ENCODE measurements at regions not wholly inside any gene's neighbourhood (a gene's known extent, or its start where the extent isn't known, plus 50 kb on each side); places are given as distances from the start of the nearest gene placed in this dataset.

DNA sequence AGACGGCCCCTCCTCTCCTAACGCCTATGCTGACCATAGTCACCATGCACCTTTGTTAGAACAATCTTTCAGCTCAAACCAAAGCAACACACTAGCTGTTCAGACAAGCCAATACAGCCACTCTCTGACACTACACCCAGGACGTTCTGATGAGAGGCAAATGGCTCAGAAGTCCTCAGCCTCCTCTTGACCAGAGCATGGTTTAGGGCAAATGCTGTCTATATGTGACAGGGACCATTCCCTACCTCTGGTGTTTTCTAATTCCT, 264.8 kb upstream of the HES1 start:
- intact Hi-C loops (cut with DNase I), result no loop called here
- 73% methylated on average over 3 of the region's 3 CpGs for WGBS
- Histone ChIP-seq H3K27ac (replicated peaks in 1 of 4) (no peak overlapping the region), H3K27me3 (peaks cover 0 to 15% (median 3%) of the 10 kb centered on the region in 4 donors), H3K9me3 (no peaks in the 10 kb centered on the region), H3K4me1 (peaks cover 20 to 41% (median 25%) of the 10 kb centered on the region in 4 donors), H3K36me3 (no peaks in the 10 kb centered on the region), H3K4me3 (no peak overlapping the region)
- TF ChIP-seq POLR2AphosphoS5 (IDR thresholded peaks at IDR 0.05) (no peak), POLR2A (IDR thresholded peaks at IDR 0.05; ENCODE audit: low read depth) (no peak)
- no peak for DNase-seq (ENCODE audit: extremely low spot score)

DNA sequence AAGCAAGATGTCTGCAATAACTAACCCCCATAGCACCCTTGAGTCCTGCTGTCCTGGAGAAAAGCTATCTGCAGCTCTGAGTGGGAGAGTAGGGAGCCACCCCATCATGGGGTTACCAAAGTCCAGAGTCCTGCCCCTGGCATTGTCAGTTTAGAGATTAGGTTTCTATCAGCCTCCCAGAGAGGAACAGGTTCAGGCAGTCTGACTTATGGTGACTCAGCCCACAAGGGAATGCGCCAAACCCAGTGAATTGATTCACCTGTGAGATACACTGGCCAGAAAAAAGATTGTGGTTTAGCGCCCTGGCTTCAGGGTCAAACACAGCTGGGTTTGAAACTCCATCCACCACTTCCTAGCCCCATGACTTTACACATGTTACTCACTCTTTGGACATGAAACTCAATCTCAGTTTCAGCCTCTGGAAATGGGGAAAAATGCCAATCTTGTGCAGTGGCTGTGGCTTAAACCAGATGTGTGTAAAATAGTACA, 263.6 kb upstream of the HES1 start:
- TF ChIP-seq POLR2AphosphoS5 (IDR thresholded peaks at IDR 0.05) (no peak), EP300 (IDR thresholded peaks at IDR 0.05) (no peak), POLR2A (IDR thresholded peaks at IDR 0.05; ENCODE audit: low read depth) (no peak)
- TF ChIP-seq, protein P1, sequence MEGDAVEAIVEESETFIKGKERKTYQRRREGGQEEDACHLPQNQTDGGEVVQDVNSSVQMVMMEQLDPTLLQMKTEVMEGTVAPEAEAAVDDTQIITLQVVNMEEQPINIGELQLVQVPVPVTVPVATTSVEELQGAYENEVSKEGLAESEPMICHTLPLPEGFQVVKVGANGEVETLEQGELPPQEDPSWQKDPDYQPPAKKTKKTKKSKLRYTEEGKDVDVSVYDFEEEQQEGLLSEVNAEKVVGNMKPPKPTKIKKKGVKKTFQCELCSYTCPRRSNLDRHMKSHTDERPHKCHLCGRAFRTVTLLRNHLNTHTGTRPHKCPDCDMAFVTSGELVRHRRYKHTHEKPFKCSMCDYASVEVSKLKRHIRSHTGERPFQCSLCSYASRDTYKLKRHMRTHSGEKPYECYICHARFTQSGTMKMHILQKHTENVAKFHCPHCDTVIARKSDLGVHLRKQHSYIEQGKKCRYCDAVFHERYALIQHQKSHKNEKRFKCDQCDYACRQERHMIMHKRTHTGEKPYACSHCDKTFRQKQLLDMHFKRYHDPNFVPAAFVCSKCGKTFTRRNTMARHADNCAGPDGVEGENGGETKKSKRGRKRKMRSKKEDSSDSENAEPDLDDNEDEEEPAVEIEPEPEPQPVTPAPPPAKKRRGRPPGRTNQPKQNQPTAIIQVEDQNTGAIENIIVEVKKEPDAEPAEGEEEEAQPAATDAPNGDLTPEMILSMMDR (IDR thresholded peaks at IDR 0.05), result no peak
- no peaks in the 10 kb centered on the region for H3K9me3 ChIP-seq
- DNase-seq (ENCODE audit: extremely low spot score), result no peak
- intact Hi-C loops (cut with DNase I), result no loop called here
- H3K4me1 ChIP-seq, result peaks cover 9 to 29% (median 16%) of the 10 kb centered on the region in 4 donors
- WGBS, result 58% methylated on average over 2 of the region's 2 CpGs
- no peaks in the 10 kb centered on the region for H3K36me3 ChIP-seq
- H3K4me3 ChIP-seq, result no peak overlapping the region
- H3K27me3 ChIP-seq, result peaks cover 0 to 15% (median 3%) of the 10 kb centered on the region in 4 donors
- no peak overlapping the region for H3K27ac ChIP-seq (replicated peaks in 1 of 4)

- intact Hi-C loops (cut with DNase I), result no loop called here
- peaks cover 0 to 15% (median 3%) of the 10 kb centered on the region in 4 donors for H3K27me3 ChIP-seq
- no peaks in the 10 kb centered on the region for H3K36me3 ChIP-seq
- no peak for DNase-seq (ENCODE audit: extremely low spot score)
- no peak overlapping the region for H3K27ac ChIP-seq (replicated peaks in 1 of 4)
- 91% methylated on average over 8 of the region's 8 CpGs for WGBS
- no peaks in the 10 kb centered on the region for H3K9me3 ChIP-seq
- H3K4me3 ChIP-seq, result no peak overlapping the region
- H3K4me1 ChIP-seq, result peaks cover 9 to 19% (median 14%) of the 10 kb centered on the region in 4 donors
- no peak for TF ChIP-seq POLR2AphosphoS5 (IDR thresholded peaks at IDR 0.05)
- TF ChIP-seq, protein P1 (IDR thresholded peaks at IDR 0.05), result no peak
- TF ChIP-seq POLR2A (IDR thresholded peaks at IDR 0.05; ENCODE audit: low read depth), result no peak
- TF ChIP-seq EP300 (IDR thresholded peaks at IDR 0.05), result no peak
Observed at GRCh38 chr3:193873426-193874201, 262.3 kb upstream of the HES1 start.

DNA sequence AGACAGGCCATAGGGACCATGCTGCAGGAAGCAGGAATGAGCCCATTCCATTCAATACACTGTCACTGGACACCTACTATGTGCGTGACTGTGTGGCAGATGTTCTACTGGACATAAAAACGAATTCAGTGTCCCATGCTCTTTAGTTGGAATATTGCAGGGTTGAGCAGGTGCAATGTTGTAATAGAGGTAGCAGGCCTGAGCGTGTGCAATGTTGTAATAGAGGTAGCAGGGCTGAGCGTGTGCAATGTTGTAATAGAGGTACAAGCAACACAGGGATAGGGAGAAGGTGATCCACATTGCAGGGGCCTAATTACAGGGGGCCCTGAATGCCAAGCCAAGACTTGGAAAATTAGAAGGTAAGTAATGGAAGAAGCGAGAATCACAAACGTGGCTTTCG, 261.4 kb upstream of the HES1 start:
- WGBS, result 85% methylated on average over 7 of the region's 7 CpGs
- H3K36me3 ChIP-seq, result no peaks in the 10 kb centered on the region
- H3K4me1 ChIP-seq, result peaks cover 7 to 10% (median 10%) of the 10 kb centered on the region in 4 donors
- H3K27me3 ChIP-seq, result peaks cover 0 to 11% (median 3%) of the 10 kb centered on the region in 4 donors
- DNase-seq (ENCODE audit: extremely low spot score), result no peak
- intact Hi-C loops (cut with DNase I), result no loop called here
- no peak overlapping the region for H3K27ac ChIP-seq (replicated peaks in 1 of 4)
- TF ChIP-seq POLR2AphosphoS5 (IDR thresholded peaks at IDR 0.05) (no peak), POLR2A (IDR thresholded peaks at IDR 0.05; ENCODE audit: low read depth) (no peak), EP300 (IDR thresholded peaks at IDR 0.05) (no peak)
- TF ChIP-seq, protein P1 (IDR thresholded peaks at IDR 0.05), result no peak
- no peaks in the 10 kb centered on the region for H3K9me3 ChIP-seq
- no peak overlapping the region for H3K4me3 ChIP-seq

DNA sequence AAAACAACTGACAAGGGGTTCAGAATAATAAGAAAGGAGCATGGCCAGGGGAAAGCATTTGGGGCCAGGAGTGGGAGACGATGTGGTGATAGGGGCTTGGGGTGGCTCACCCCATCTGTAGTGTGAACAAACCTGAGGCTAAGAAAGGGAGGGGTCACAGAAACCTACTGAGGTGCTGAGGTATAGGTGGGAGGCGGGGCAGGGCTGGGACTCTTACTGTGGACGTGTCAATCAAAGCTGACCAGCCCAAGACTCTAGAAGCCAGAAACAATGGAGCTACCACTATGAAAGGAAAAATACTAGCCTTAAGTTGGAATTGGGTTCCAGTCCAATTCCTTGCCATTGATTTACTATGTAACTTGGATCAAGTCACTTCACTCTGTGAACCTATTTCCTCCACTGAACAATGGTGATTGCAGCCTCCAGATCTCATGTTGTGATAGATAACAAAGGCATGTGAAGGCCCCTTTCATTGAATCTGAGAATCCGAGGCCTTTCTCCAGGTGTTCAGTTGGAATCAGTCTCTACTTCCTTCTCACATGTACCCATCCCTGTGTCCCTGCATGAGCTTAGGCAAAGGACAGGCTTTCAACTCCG, 260.9 kb upstream of the HES1 start:
- no peak for DNase-seq (ENCODE audit: extremely low spot score)
- Histone ChIP-seq H3K9me3 (no peaks in the 10 kb centered on the region), H3K27ac (replicated peaks in 1 of 4) (no peak overlapping the region), H3K27me3 (peaks cover 0 to 5% (median under 1%) of the 10 kb centered on the region in 4 donors), H3K36me3 (no peaks in the 10 kb centered on the region), H3K4me1 (peaks cover 1 to 5% (median 4%) of the 10 kb centered on the region in 4 donors), H3K4me3 (no peak overlapping the region)
- intact Hi-C loops (cut with DNase I), result no loop called here
- WGBS, result 87% methylated on average over 5 of the region's 5 CpGs
- no peak for TF ChIP-seq POLR2A (IDR thresholded peaks at IDR 0.05; ENCODE audit: low read depth)
- no peak for TF ChIP-seq POLR2AphosphoS5 (IDR thresholded peaks at IDR 0.05)
- TF ChIP-seq EP300 (IDR thresholded peaks at IDR 0.05), result no peak
- TF ChIP-seq, protein P1 (IDR thresholded peaks at IDR 0.05), result no peak
